Mucosa of stomach (tissue), 1 donor: ENCODE measurements at regions not wholly inside any gene's neighbourhood (a gene's known extent, or its start where the extent isn't known, plus 50 kb on each side); places are given as distances from the start of the nearest gene placed in this dataset.

Experiments used
- H3K27me3 ChIP-seq: one replicate; pipeline ENCODE4 v1.7.0; 2013; ENCODE audit warnings: mild to moderate bottlenecking, low read length; ENCODE audit not compliant: control insufficient read depth, insufficient read depth
- H3K36me3 ChIP-seq: one replicate; pipeline ENCODE4 v1.7.0; 2013; ENCODE audit warnings: low read length; ENCODE audit not compliant: control insufficient read depth, insufficient read depth
- H3K4me1 ChIP-seq: one replicate; pipeline ENCODE4 v1.7.0; 2013; ENCODE audit warnings: mild to moderate bottlenecking, low read length; ENCODE audit not compliant: control insufficient read depth, insufficient read depth
- H3K4me3 ChIP-seq: one replicate; pipeline ENCODE4 v1.7.0; 2013; ENCODE audit warnings: low read length
- H3K9ac ChIP-seq: one replicate; pipeline ENCODE4 v1.7.0; 2013; ENCODE audit warnings: mild to moderate bottlenecking, low read length, moderate library complexity
- H3K9me3 ChIP-seq: one replicate; pipeline ENCODE4 v1.7.0; 2013; ENCODE audit warnings: mild to moderate bottlenecking, low read length, moderate library complexity; ENCODE audit not compliant: control insufficient read depth
- donor health status: Pancreatic carcinoma.

DNA sequence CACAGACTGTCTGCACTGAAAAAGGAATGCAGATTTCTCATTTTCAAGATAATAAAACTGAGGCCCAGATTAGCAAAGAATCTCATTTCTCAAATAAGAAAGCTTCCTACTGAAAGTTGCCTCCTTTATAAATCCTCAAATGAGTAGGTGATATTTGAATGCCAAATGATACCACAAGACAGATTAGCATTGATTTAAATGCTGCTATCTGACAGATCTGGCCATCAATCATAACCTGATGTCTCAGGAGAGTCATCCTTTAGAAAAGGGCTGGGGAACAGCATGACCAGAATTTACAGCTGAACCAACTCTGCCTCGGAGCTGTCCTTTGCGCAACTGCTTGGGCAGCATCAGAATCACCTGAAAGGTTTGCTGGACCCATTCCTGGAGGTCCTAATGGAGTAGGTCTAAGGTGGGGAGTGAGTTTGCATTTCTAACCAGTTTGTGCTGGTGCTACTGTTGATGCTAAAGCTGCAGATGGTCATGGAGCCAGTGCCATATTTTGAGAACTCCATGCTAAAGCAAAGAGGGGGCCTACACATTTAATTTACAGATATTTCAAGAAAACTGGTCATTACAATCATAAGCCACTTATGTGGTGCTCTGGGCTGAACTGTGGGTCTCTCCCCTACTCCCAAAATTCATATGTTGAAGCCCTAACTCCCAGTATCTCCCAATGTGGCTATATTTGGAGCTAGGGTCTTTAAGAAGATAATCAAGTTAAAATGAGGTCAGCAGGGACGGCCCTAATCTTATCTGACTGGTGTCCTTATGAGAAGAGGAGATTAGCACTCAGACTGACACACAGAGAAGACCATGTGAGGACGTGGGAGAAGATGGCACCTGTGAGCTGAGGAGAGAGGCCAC is 295.5 kb upstream of the JARID2 start:
- no peak overlapping the region for H3K9ac ChIP-seq
- peaks cover 6% of the 10 kb centered on the region for H3K4me1 ChIP-seq
- no peaks in the 10 kb centered on the region for H3K9me3 ChIP-seq
- no peak overlapping the region for H3K4me3 ChIP-seq
- no peaks in the 10 kb centered on the region for H3K27me3 ChIP-seq
- H3K36me3 ChIP-seq, result no peaks in the 10 kb centered on the region

DNA sequence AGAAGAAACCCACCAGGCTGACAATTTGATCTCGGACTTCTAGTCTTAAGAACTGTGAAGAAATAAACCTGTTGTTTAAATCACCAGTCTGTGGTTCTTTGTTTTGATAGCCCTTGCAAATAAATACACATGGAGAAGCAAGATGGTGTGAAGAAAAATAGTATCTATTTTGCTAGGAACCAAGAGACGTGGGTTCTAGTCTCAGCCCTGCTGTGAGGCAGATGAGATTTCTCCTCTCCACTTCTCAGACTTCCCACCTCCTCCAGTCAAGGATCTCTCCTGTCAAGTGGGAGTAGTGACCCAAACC is 294.9 kb upstream of the JARID2 start:
- Histone ChIP-seq H3K9me3 (no peaks in the 10 kb centered on the region), H3K36me3 (no peaks in the 10 kb centered on the region), H3K4me3 (no peak overlapping the region), H3K4me1 (peaks cover 6% of the 10 kb centered on the region), H3K27me3 (no peaks in the 10 kb centered on the region), H3K9ac (no peak overlapping the region)

DNA sequence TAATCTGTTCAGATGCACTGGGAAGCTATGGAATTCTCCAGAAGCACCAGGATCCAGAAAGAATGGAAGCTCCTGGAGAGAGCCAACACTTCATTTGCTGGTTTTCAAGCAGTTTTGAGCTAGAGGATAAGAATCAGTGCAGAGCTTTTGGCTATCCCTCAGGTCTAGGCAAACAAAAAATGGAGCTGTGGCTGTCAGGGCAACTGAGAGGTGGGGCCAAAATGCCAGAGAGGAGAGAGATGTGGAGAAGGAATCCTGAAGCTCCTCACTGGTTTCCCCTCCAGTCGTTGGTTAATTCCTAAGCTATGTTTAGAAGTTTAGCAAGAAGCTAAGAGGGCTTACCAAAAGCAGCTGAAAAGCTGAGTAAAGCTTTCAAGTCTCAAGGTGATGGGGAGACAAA is 294.2 kb upstream of the JARID2 start:
- Histone ChIP-seq H3K27me3 (no peaks in the 10 kb centered on the region), H3K4me1 (peaks cover 6% of the 10 kb centered on the region), H3K9ac (no peak overlapping the region), H3K9me3 (no peaks in the 10 kb centered on the region), H3K36me3 (no peaks in the 10 kb centered on the region), H3K4me3 (no peak overlapping the region)

DNA sequence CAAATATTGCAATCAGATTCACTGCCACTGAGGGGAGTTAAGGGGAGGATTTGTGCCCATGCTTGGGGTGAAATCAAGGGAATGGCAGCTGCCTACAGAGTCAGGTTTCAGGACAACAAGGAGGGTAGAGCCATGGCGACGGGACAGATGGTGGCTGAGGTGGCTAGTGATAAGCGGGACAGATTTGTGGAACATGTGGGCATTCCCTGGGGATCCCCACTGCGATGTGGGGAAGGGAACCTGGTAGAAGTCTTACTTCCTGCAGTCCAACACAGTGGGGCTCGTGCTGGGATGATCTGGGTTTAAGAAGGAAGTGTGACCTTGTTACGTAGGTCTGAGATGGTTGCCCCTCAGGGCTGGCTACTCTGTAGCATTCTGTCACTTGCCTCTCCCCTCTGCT is 292.0 kb upstream of the JARID2 start:
- H3K4me1 ChIP-seq, result peaks cover 10% of the 10 kb centered on the region
- H3K27me3 ChIP-seq, result no peaks in the 10 kb centered on the region
- no peak overlapping the region for H3K4me3 ChIP-seq
- H3K9me3 ChIP-seq, result no peaks in the 10 kb centered on the region
- H3K36me3 ChIP-seq, result no peaks in the 10 kb centered on the region
- no peak overlapping the region for H3K9ac ChIP-seq

DNA sequence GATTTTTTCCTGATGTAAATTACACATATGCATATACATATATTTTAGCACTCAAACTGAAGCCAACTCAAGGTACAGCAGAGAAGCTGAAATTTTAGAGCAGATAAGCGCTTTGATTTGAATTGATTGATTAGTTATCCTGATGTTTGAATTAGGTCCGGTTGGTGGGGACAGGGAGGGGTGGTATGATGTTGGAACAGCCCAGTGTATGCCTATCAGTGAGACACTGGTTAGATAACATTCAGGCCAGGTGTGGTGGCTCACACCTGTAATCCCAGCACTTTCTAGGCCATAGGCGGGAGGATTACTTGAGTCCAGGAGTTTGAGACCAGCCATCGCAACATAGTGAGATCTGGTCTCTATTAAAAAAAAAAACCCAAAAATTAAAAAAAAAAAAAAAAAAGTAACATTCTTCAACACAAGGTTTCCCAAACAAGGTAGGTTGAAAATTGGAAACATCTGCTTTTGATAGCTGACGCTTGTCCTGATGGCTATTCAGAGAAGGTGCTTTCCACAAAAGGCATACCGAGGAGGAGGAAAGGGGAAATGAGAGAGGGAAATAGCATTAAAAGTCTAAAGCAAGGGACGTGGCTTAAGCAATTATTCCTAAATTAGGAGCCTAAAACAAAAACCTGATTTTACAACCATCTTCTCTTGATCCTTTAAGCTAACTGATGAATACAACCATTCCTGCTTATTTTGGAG is 288.4 kb upstream of the JARID2 start:
- Histone ChIP-seq H3K36me3 (no peaks in the 10 kb centered on the region), H3K9ac (no peak overlapping the region), H3K4me3 (no peak overlapping the region), H3K27me3 (no peaks in the 10 kb centered on the region), H3K9me3 (no peaks in the 10 kb centered on the region), H3K4me1 (peaks cover 7% of the 10 kb centered on the region)

DNA sequence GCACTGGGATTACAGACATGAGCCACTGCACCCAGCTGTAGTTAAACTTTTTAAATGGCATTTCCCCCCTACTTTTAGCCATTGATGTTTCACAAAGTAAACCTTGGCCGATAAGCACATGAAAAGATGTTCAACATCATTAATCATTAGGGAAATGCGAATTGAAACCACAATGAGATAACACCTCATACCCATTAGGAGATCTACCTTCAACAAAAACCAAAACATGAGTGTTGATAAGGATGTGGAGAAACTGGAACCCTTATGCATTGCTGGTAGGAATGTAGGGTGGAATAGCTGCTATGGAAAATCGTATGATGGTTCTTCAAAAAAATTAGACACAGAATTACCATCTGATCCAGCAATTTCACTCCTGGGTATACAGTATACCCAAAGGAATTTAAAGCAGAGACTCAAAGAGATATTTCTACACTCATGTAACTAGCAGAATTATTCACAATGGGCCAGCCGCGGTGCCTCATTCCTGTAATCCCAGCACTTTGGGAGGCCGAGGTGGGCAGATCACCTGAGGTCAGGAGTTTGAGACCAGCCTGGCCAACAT is 286.5 kb upstream of the JARID2 start:
- no peak overlapping the region for H3K9ac ChIP-seq
- H3K27me3 ChIP-seq, result no peaks in the 10 kb centered on the region
- no peaks in the 10 kb centered on the region for H3K9me3 ChIP-seq
- H3K4me1 ChIP-seq, result peaks cover 7% of the 10 kb centered on the region
- no peak overlapping the region for H3K4me3 ChIP-seq
- no peaks in the 10 kb centered on the region for H3K36me3 ChIP-seq

DNA sequence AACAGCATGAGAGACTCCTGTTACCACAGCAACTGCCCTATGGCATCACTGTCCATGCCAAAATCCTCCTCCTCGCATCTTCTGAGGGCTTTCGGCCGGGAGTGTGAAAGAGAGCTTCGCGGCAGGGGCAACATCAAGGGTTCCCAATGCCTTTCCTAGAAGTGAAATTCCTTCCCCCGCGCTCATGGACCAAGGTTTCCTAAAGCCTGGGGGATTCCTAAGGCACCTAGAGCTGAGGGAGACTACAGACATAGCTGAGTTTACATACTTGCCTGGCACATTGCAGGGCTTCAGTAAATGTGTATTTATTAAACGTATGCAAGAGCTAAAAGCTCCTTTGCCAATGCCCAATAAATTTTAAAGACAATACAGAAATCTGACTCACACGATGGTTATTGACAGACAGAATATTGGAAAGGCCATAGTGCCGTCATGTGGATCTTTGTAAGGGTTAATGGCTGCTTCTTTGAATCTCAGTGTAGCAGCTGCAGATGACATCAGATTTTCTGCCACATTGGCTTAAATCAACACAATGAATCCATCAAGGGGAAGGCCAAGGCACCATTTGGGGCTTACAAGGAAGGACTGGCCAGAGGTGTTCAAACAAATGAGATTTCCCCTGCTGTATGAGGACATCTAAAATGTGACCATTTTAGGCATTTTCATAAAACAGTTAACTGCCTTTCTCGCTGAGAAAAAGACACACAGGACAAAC is 281.2 kb upstream of the JARID2 start:
- Histone ChIP-seq H3K4me3 (no peak overlapping the region), H3K9me3 (no peaks in the 10 kb centered on the region), H3K9ac (no peak overlapping the region), H3K36me3 (no peaks in the 10 kb centered on the region), H3K4me1 (peaks cover 13% of the 10 kb centered on the region), H3K27me3 (no peaks in the 10 kb centered on the region)

DNA sequence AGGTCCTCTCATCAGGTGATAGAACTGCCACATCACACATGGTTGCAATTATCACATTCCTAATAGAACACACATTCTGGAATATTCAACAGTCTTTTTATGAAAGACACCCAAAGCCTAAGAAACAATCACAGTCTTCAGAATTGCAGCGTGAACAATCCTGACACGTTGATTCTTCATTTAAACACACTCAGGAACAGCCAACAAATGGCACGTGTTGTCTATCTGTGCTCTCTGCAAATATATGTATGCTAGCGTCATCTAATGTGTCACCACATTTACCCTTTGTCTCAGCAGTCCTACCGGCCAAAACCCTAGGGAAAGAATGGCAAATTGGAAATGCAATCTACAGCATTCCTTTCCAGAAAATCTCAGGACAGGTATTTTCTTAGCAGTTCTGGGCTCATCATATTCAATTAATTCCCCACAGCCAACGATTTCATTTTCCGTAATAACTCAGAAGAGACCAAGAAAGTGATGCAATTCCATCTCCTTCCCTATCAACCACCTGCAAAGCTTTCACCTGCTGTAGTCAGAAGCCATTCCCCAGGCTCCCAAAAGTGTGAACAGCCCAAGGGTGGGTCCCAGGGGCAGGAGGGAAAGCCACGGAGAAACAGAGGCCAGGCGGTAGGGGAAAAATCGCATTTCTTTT is 280.3 kb upstream of the JARID2 start:
- no peak overlapping the region for H3K4me3 ChIP-seq
- no peaks in the 10 kb centered on the region for H3K9me3 ChIP-seq
- no peaks in the 10 kb centered on the region for H3K27me3 ChIP-seq
- H3K36me3 ChIP-seq, result no peaks in the 10 kb centered on the region
- no peak overlapping the region for H3K9ac ChIP-seq
- H3K4me1 ChIP-seq, result peaks cover 13% of the 10 kb centered on the region

DNA sequence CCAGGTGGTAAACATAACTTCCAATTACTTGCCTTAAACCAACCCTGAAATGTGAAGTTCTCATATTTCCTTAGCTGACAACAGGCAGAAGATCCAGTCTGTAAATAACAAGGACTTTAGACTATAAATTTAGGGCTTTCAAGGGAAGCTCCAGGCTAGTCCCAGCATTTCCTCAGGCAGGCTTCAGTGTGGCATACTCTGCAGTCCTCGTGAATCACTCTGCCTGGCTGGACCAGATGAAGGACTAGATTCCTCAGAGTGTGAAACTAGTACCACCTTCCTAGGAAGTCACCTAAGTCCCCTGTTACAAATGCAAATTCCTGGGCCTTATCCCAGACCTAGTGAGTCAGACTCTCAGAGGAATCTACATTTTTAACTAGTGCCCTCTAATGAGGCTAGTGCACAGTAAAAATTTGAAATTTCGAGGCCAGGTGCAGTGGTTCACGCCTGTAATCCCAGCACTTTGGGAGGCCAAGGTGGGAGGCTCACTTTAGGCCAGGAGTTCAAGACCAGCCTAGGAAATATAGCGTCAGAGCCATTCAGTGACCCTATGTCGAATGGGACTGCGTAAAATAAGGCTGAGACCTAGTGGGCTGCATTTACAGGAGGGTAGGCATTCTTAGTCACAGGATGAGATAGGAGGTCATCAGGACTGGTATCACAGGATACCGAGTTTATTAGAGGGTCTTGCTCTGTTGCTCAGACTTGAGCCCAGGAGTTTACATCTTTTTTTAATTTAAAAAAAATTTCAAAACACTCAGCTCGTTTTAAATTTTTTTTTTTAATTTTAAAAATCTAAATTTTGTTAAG is 279.6 kb upstream of the JARID2 start:
- no peaks in the 10 kb centered on the region for H3K9me3 ChIP-seq
- no peaks in the 10 kb centered on the region for H3K36me3 ChIP-seq
- H3K4me1 ChIP-seq, result peaks cover 13% of the 10 kb centered on the region
- no peaks in the 10 kb centered on the region for H3K27me3 ChIP-seq
- no peak overlapping the region for H3K4me3 ChIP-seq
- no peak overlapping the region for H3K9ac ChIP-seq

DNA sequence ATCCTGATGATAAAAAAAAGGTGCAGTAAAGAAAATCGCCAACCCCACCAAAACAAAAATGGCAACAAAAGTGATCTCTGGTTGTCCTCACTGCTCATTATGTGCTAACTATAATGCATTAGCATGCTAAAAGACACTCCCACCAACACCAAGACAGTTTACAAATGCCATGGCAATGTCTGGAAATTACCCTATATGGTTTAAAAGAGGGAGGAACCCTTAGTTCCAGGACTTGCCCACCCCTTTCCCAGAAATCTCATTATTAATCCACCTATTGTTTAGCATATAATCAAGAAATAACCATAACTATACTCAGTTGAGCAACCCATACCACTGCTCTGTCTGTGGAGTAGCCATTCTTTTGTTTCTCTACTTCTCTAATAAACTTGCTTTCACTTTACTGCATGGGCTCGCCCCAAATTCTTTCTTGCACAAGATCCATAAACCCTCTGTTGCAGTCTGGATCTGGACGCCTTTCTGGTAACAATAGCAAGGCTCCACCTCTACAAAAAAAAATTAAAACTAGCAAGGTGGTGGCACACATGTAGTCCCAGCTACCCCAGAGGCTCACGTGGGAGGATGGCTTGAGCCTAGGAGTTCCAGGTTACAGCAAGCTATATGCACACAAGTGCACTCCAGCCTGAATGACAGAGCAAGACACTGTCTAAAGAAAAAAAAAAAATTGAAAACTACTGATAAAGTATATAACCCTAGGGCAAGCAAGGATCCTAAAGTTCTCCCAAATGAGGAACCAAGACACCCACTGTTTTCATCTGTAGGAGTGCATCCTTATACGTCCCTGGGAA is 278.8 kb upstream of the JARID2 start:
- no peaks in the 10 kb centered on the region for H3K9me3 ChIP-seq
- H3K36me3 ChIP-seq, result no peaks in the 10 kb centered on the region
- no peak overlapping the region for H3K9ac ChIP-seq

More for the DNA sequence above, 278.8 kb upstream of the JARID2 start:
- Histone ChIP-seq H3K4me3 (no peak overlapping the region), H3K4me1 (peaks cover 13% of the 10 kb centered on the region), H3K27me3 (no peaks in the 10 kb centered on the region)
